ENCODE measurements at regions not wholly inside any gene's neighbourhood (a gene's known extent, or its start where the extent isn't known, plus 50 kb on each side); places are given as distances from the start of the nearest gene placed in this dataset.
A peak's percentile ranks its signal among the peaks of the same experiment; 100 is the strongest.

- Mint-ChIP-seq H3K27me3 (ENCODE audit: insufficient read depth, low read depth, poor library complexity) (no peaks in the 10 kb centered on the region), H3K9me3 (no peaks in the 10 kb centered on the region), H3K36me3 (ENCODE audit: low read depth) (no peaks in the 10 kb centered on the region; the same call in 2 of the 3 replicates), H3K4me1 (peaks cover 37% of the 10 kb centered on the region), H3K4me3 (no peak overlapping the region), H3K27ac (no peak overlapping the region)
- H3K4me2 ChIP-seq: no peak overlapping the region
- no peak overlapping the region; the same call in 1 of the 2 replicates for H3K27ac ChIP-seq (ENCODE audit: low read depth)
- H3K27me3 ChIP-seq (ENCODE audit: insufficient read depth): no peaks in the 10 kb centered on the region
- H3K4me1 ChIP-seq (ENCODE audit: insufficient read depth): peaks cover 34% of the 10 kb centered on the region
- no peaks in the 10 kb centered on the region for H3K36me3 ChIP-seq (ENCODE audit: insufficient read depth)
- DNase-seq (ENCODE audit: low spot score) (no peak), ATAC-seq (no peak)
- H3K4me3 ChIP-seq: no peak overlapping the region
- peaks cover 21% of the 10 kb centered on the region for H3K9me2 ChIP-seq (ENCODE audit: insufficient read depth)
- H4K20me1 ChIP-seq (replicated peaks; ENCODE audit: insufficient read depth): no peaks in the 10 kb centered on the region
- TF ChIP-seq ETS1 (IDR thresholded peaks at IDR 0.05): no peak
- no peak for TF ChIP-seq EZH2phosphoT487 (IDR thresholded peaks at IDR 0.05; ENCODE audit: unreplicated experiment)
- no peak for TF ChIP-seq ZNF114 (CRISPR knock-in tag; IDR thresholded peaks at IDR 0.05)
- no peak for TF ChIP-seq POLR2AphosphoS5 (IDR thresholded peaks at IDR 0.05; ENCODE audit: low read depth)
- no peak for TF ChIP-seq ZNF462 (CRISPR knock-in tag; IDR thresholded peaks at IDR 0.05)
- TF ChIP-seq REST (IDR thresholded peaks at IDR 0.05; ENCODE audit: unreplicated experiment): no peak
- no peak for TF ChIP-seq EZH2 (IDR thresholded peaks at IDR 0.05; ENCODE audit: low read depth, unreplicated experiment)
- TF ChIP-seq STAT1 (IDR thresholded peaks at IDR 0.05; ENCODE audit: unreplicated experiment): no peak
- no peak for TF ChIP-seq CREB1 (CRISPR knock-in tag; IDR thresholded peaks at IDR 0.05; ENCODE audit: low read depth)
- TF ChIP-seq ZNF331 (CRISPR knock-in tag; IDR thresholded peaks at IDR 0.05; ENCODE audit: low read depth): no peak
- TF ChIP-seq NANOG (IDR thresholded peaks at IDR 0.05; ENCODE audit: borderline replicate concordance): no peak
- TF ChIP-seq JUNB (IDR thresholded peaks at IDR 0.05; ENCODE audit: unreplicated experiment): no peak
- no peak for TF ChIP-seq CTCF (conservative IDR thresholded peaks at IDR 0.05; ENCODE audit: low read depth in 2 of 2)
- H3F3A ChIP-seq (replicated peaks; ENCODE audit: low read depth): no peaks in the 10 kb centered on the region; the same call in 1 of the 2 replicates
- no peaks in the 10 kb centered on the region for H3K79me2 ChIP-seq (replicated peaks; ENCODE audit: insufficient read depth)
- peak overlapping the region; percentile 56; the same call in 1 of the 2 replicates for H2AFZ ChIP-seq
Measured at GRCh38 chr3:152611905-152612304, 223.0 kb upstream of the P2RY1 start.
